ENCODE measurements at regions not wholly inside any gene's neighbourhood (a gene's known extent, or its start where the extent isn't known, plus 50 kb on each side); places are given as distances from the start of the nearest gene placed in this dataset.

GRCh38 chr3:105950881-105951600, 82.2 kb upstream of the CBLB start:
- no peak overlapping the region for H3K4me2 ChIP-seq
- H3K79me2 ChIP-seq (ENCODE audit: low read depth): no peaks in the 10 kb centered on the region
- no peaks in the 10 kb centered on the region for H4K20me1 ChIP-seq (ENCODE audit: low read depth)
- H2AFZ ChIP-seq (replicated peaks): peak overlapping the region; percentile 70
- H3K36me3 Mint-ChIP-seq: no peaks in the 10 kb centered on the region
- no peaks in the 10 kb centered on the region for H3K27me3 Mint-ChIP-seq (ENCODE audit: insufficient read depth, low read depth)
- H3K27me3 ChIP-seq: no peaks in the 10 kb centered on the region
- H3K9me3 ChIP-seq (ENCODE audit: low read depth): no peaks in the 10 kb centered on the region
- H3K9me3 Mint-ChIP-seq: peaks cover 2% of the 10 kb centered on the region
- no peak overlapping the region for H3K4me3 ChIP-seq
- TF ChIP-seq EZH2phosphoT487 (IDR thresholded peaks at IDR 0.05) (no peak), EZH2 (IDR thresholded peaks at IDR 0.05) (no peak)
- TF ChIP-seq, protein P1, sequence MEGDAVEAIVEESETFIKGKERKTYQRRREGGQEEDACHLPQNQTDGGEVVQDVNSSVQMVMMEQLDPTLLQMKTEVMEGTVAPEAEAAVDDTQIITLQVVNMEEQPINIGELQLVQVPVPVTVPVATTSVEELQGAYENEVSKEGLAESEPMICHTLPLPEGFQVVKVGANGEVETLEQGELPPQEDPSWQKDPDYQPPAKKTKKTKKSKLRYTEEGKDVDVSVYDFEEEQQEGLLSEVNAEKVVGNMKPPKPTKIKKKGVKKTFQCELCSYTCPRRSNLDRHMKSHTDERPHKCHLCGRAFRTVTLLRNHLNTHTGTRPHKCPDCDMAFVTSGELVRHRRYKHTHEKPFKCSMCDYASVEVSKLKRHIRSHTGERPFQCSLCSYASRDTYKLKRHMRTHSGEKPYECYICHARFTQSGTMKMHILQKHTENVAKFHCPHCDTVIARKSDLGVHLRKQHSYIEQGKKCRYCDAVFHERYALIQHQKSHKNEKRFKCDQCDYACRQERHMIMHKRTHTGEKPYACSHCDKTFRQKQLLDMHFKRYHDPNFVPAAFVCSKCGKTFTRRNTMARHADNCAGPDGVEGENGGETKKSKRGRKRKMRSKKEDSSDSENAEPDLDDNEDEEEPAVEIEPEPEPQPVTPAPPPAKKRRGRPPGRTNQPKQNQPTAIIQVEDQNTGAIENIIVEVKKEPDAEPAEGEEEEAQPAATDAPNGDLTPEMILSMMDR (IDR thresholded peaks at IDR 0.05): no peak
- DNase-seq (ENCODE audit: low spot score): peak; percentile 10
- H3K27ac ChIP-seq: no peak overlapping the region
- H3K36me3 ChIP-seq: no peaks in the 10 kb centered on the region
- H3K4me1 ChIP-seq: no peaks in the 10 kb centered on the region
- no peak overlapping the region for H3K27ac Mint-ChIP-seq
- no peaks in the 10 kb centered on the region for H3K4me1 Mint-ChIP-seq
- no peaks in the 10 kb centered on the region for H3F3A ChIP-seq (ENCODE audit: low read depth)
- H3K9ac ChIP-seq: no peak overlapping the region
- H3K4me3 Mint-ChIP-seq: no peak overlapping the region

DNA sequence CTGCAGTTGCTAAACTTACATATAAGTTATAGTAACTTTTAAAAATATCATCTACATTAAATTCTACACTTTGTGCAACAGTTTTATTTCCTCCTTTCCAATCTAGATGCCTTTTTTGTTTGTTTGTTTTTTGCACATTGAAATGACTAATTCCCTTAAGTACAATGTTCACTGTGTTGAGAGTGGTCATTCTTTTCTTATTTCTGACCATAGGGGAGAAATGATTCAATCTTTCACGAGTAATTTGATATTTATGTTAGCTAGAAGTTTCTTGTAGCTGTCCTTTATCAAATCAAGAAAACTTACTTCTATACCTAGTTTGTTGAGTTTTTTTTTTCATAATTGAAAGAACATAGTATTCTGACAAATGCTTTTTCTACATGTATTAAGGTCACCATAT, 85.0 kb upstream of the CBLB start:
- H3K4me3 Mint-ChIP-seq: no peak overlapping the region
- H3K27ac Mint-ChIP-seq: no peak overlapping the region

DNA sequence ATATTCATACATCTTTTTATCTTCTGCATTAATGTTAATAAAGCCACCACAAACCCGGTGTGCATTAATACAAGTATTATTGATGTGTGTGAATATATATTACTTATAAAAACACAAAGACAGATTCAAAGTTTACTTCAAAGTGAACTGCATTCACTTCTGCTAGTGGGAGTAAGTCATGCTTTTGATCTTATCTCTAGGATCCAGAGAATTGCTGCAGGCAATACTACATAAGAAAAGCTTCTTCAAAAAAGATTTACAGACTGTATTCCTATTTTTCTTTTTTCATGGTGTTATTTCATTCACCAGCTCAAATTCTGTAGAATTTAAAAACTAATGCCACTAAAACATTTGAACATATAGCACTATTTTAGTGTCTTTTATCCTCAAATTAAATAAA, 87.5 kb upstream of the CBLB start:
- Histone ChIP-seq H3F3A (ENCODE audit: low read depth) (no peaks in the 10 kb centered on the region), H4K20me1 (ENCODE audit: low read depth) (no peaks in the 10 kb centered on the region), H3K36me3 (no peaks in the 10 kb centered on the region), H3K27me3 (no peaks in the 10 kb centered on the region), H2AFZ (replicated peaks) (no peak overlapping the region), H3K4me2 (no peak overlapping the region), H3K4me3 (no peak overlapping the region), H3K9me3 (ENCODE audit: low read depth) (no peaks in the 10 kb centered on the region), H3K4me1 (no peaks in the 10 kb centered on the region), H3K79me2 (ENCODE audit: low read depth) (no peaks in the 10 kb centered on the region), H3K9ac (no peak overlapping the region), H3K27ac (no peak overlapping the region)
- DNase-seq (ENCODE audit: low spot score): no peak
- no peaks in the 10 kb centered on the region for H3K27me3 Mint-ChIP-seq (ENCODE audit: insufficient read depth, low read depth)
- H3K36me3 Mint-ChIP-seq: no peaks in the 10 kb centered on the region
- H3K9me3 Mint-ChIP-seq: peaks cover 2% of the 10 kb centered on the region
- TF ChIP-seq EZH2phosphoT487 (IDR thresholded peaks at IDR 0.05) (no peak), EZH2 (IDR thresholded peaks at IDR 0.05) (no peak)
- TF ChIP-seq, protein P1 (IDR thresholded peaks at IDR 0.05): no peak
- peaks cover 11% of the 10 kb centered on the region for H3K4me1 Mint-ChIP-seq
- H3K4me3 Mint-ChIP-seq: no peak overlapping the region
- no peak overlapping the region for H3K27ac Mint-ChIP-seq

More for the DNA sequence above, 85.0 kb upstream of the CBLB start:
- H3K4me1 Mint-ChIP-seq: peaks cover 4% of the 10 kb centered on the region
- Histone ChIP-seq H3K4me3 (no peak overlapping the region), H3K36me3 (no peaks in the 10 kb centered on the region), H3K4me1 (no peaks in the 10 kb centered on the region), H3K27me3 (no peaks in the 10 kb centered on the region), H3K4me2 (no peak overlapping the region), H3F3A (ENCODE audit: low read depth) (no peaks in the 10 kb centered on the region), H3K79me2 (ENCODE audit: low read depth) (no peaks in the 10 kb centered on the region), H3K27ac (no peak overlapping the region), H2AFZ (replicated peaks) (no peak overlapping the region), H4K20me1 (ENCODE audit: low read depth) (no peaks in the 10 kb centered on the region), H3K9ac (no peak overlapping the region), H3K9me3 (ENCODE audit: low read depth) (no peaks in the 10 kb centered on the region)
- peaks cover 2% of the 10 kb centered on the region for H3K9me3 Mint-ChIP-seq
- H3K36me3 Mint-ChIP-seq: no peaks in the 10 kb centered on the region
- DNase-seq (ENCODE audit: low spot score): no peak
- no peak for TF ChIP-seq EZH2phosphoT487 (IDR thresholded peaks at IDR 0.05)
- TF ChIP-seq, protein P1 (IDR thresholded peaks at IDR 0.05): no peak
- TF ChIP-seq EZH2 (IDR thresholded peaks at IDR 0.05): no peak
- no peaks in the 10 kb centered on the region for H3K27me3 Mint-ChIP-seq (ENCODE audit: insufficient read depth, low read depth)

All from neural progenitor cell (in vitro differentiated cells).